Osteoblast (primary cell): ENCODE measurements at regions not wholly inside any gene's neighbourhood (a gene's known extent, or its start where the extent isn't known, plus 50 kb on each side); places are given as distances from the start of the nearest gene placed in this dataset.
A peak's percentile ranks its signal among the peaks of the same experiment; 100 is the strongest.

Source experiments
- DNase-seq: peaks from one replicate; pipeline ENCODE4 v3.0.0; 2011; ENCODE audit warnings: low spot score, mixed read lengths; ENCODE audit not compliant: insufficient read length; ENCODE audit errors: missing footprints
- H2AFZ ChIP-seq: 2 replicates; pipeline ENCODE4 v1.6.0; 2011; ENCODE audit warnings: mild to moderate bottlenecking, low read length
- H3K27ac ChIP-seq: 2 replicates; pipeline ENCODE4 v1.5.1; 2011; ENCODE audit warnings: mild to moderate bottlenecking, low read depth, low read length, moderate library complexity
- H3K27me3 ChIP-seq: 2 replicates; pipeline ENCODE4 v1.6.0; 2012; ENCODE audit warnings: mild to moderate bottlenecking, control low read depth, inconsistent platforms, low read length, moderate library complexity; ENCODE audit not compliant: insufficient read depth
- H3K36me3 ChIP-seq: 2 replicates; pipeline ENCODE4 v1.5.1; 2011; ENCODE audit warnings: mild to moderate bottlenecking, low read length, control low read depth, moderate library complexity; ENCODE audit not compliant: insufficient read depth
- H3K4me1 ChIP-seq: 2 replicates; pipeline ENCODE4 v1.5.1; 2011; ENCODE audit warnings: mild to moderate bottlenecking, low read length, control low read depth, moderate library complexity; ENCODE audit not compliant: insufficient read depth
- H3K4me2 ChIP-seq: 2 replicates; pipeline ENCODE4 v1.6.0; 2011; ENCODE audit warnings: mild to moderate bottlenecking, low read length; ENCODE audit not compliant: insufficient read depth
- H3K4me3 ChIP-seq: fragments of 200-600 bp; sonication (generic); 3 replicates; pipeline ENCODE4 v1.5.1; 2012; ENCODE audit warnings: mild to moderate bottlenecking, low read length, inconsistent platforms; ENCODE audit not compliant: insufficient read depth
- H3K79me2 ChIP-seq: 2 replicates; pipeline ENCODE4 v1.6.0; 2012; ENCODE audit warnings: mild to moderate bottlenecking, low read length, control low read depth, inconsistent platforms; ENCODE audit not compliant: insufficient read depth
- H3K9me3 ChIP-seq: 2 replicates; pipeline ENCODE4 v1.5.1; 2011; ENCODE audit warnings: low read depth, low read length, control low read depth
- H4K20me1 ChIP-seq: 2 replicates; pipeline ENCODE4 v1.6.0; 2012; ENCODE audit warnings: mild to moderate bottlenecking, low read length, control low read depth; ENCODE audit not compliant: insufficient read depth
- CTCF ChIP-seq: IDR thresholded peaks from 2 replicates; pipeline ENCODE4 v1.5.1; 2011; ENCODE audit warnings: mild to moderate bottlenecking, low read depth, low read length, moderate library complexity; ENCODE audit errors: extremely low read depth

DNA sequence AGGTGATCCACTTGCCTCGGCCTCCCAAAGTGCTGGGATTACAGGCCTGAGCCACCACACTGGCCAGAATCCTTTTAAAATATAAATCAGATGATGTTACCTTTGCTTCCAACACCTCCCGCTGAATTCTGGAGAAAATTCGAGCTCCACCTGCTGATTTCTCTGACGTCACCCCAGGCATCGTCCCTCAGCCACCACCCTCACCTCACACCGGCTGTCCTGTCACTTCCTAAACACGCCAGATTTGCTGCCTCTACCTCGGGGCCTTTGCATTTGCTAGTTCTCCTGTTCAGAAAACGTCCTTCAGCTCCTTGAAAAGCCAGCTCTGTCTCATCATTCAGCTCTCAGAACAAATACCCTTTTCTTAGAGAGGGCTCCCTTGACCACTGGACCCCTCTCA lies 57.9 kb downstream of the FBXO2 start:
- DNase-seq: no peak
- TF ChIP-seq CTCF: no peak
- Histone ChIP-seq H3K36me3 (no peaks in the 10 kb centered on the region), H3K4me2 (no peak overlapping the region), H3K4me3 (no peak overlapping the region), H4K20me1 (no peaks in the 10 kb centered on the region), H2AFZ (no peak overlapping the region), H3K4me1 (no peaks in the 10 kb centered on the region), H3K27me3 (peaks cover 9% of the 10 kb centered on the region), H3K79me2 (no peaks in the 10 kb centered on the region), H3K9me3 (no peaks in the 10 kb centered on the region), H3K27ac (no peak overlapping the region)

- H4K20me1 ChIP-seq: no peaks in the 10 kb centered on the region
- no peak for DNase-seq
- H3K4me2 ChIP-seq: no peak overlapping the region
- no peaks in the 10 kb centered on the region for H3K36me3 ChIP-seq
- no peak overlapping the region for H3K27ac ChIP-seq
- H3K79me2 ChIP-seq: no peaks in the 10 kb centered on the region
- peaks cover 9% of the 10 kb centered on the region for H3K27me3 ChIP-seq
- no peak overlapping the region for H3K4me3 ChIP-seq
- no peaks in the 10 kb centered on the region for H3K9me3 ChIP-seq
- no peak for TF ChIP-seq CTCF
- no peak overlapping the region for H2AFZ ChIP-seq
- no peaks in the 10 kb centered on the region for H3K4me1 ChIP-seq
These were observed 58.9 kb downstream of the FBXO2 start for GRCh38 chr1:11595285-11595684.

GRCh38 chr1:11594625-11595024 lies 59.6 kb downstream of the FBXO2 start:
- Histone ChIP-seq H3K9me3 (no peaks in the 10 kb centered on the region), H3K4me2 (no peak overlapping the region), H2AFZ (no peak overlapping the region), H3K79me2 (no peaks in the 10 kb centered on the region), H3K27me3 (peaks cover 4% of the 10 kb centered on the region), H3K4me1 (no peaks in the 10 kb centered on the region), H3K4me3 (no peak overlapping the region), H3K36me3 (no peaks in the 10 kb centered on the region), H4K20me1 (no peaks in the 10 kb centered on the region), H3K27ac (no peak overlapping the region)
- no peak for TF ChIP-seq CTCF
- DNase-seq: no peak

GRCh38 chr1:11594222-11594621 lies 60.0 kb downstream of the FBXO2 start:
- Histone ChIP-seq H3K4me3 (no peak overlapping the region), H3K4me1 (no peaks in the 10 kb centered on the region), H3K79me2 (no peaks in the 10 kb centered on the region), H3K4me2 (no peak overlapping the region), H3K27me3 (peaks cover 3% of the 10 kb centered on the region), H3K27ac (no peak overlapping the region), H2AFZ (no peak overlapping the region), H3K36me3 (no peaks in the 10 kb centered on the region), H4K20me1 (no peaks in the 10 kb centered on the region), H3K9me3 (no peaks in the 10 kb centered on the region)
- no peak for DNase-seq
- peak; percentile 27 for TF ChIP-seq CTCF
